Mesendoderm (in vitro differentiated cells): ENCODE measurements at regions not wholly inside any gene's neighbourhood (a gene's known extent, or its start where the extent isn't known, plus 50 kb on each side); places are given as distances from the start of the nearest gene placed in this dataset.
"Not testable (repeated sequence)": the region's sequence is repeated elsewhere in the genome, so short reads cannot be mapped to it uniquely, and the experiment has no call there.

Source experiments
- DNase-seq: peaks from one replicate; pipeline ENCODE4 v3.0.0; 2013
- H2AK5ac ChIP-seq: 2 replicates; pipeline ENCODE4 v1.6.1; 2013; ENCODE audit warnings: low read length, inconsistent platforms
- H2BK120ac ChIP-seq: 2 replicates; pipeline ENCODE4 v1.6.1; 2013; ENCODE audit warnings: low read depth, mild to moderate bottlenecking, low read length, moderate library complexity, mixed read lengths
- H2BK15ac ChIP-seq: replicated peaks from 2 replicates; pipeline ENCODE4 v1.6.1; 2013; ENCODE audit warnings: low read depth, mild to moderate bottlenecking, moderate library complexity
- H2BK5ac ChIP-seq: 2 replicates; pipeline ENCODE4 v1.6.1; 2013; ENCODE audit warnings: low read length, inconsistent platforms
- H3K18ac ChIP-seq: 2 replicates; pipeline ENCODE4 v1.6.1; 2013; ENCODE audit warnings: mild to moderate bottlenecking, low read length, mixed read lengths
- H3K23ac ChIP-seq: one replicate; pipeline ENCODE4 v1.6.1; 2013; ENCODE audit warnings: low read length
- H3K27ac ChIP-seq: 2 replicates; pipeline ENCODE4 v1.5.1; 2013; ENCODE audit warnings: low read depth, mild to moderate bottlenecking, inconsistent platforms, low read length, moderate library complexity
- H3K27me3 ChIP-seq: 2 replicates; pipeline ENCODE4 v1.6.1; 2013; ENCODE audit warnings: low read length, control low read depth, mild to moderate bottlenecking, inconsistent platforms; ENCODE audit not compliant: insufficient read depth, poor library complexity
- H3K36me3 ChIP-seq: 2 replicates; pipeline ENCODE4 v1.6.1; 2013; ENCODE audit warnings: low read length, inconsistent platforms; ENCODE audit not compliant: control insufficient read depth, insufficient read depth
- H3K4ac ChIP-seq: one replicate; pipeline ENCODE4 v1.6.1; 2013; ENCODE audit warnings: low read depth, mild to moderate bottlenecking, low read length, moderate library complexity
- H3K4me1 ChIP-seq: 2 replicates; pipeline ENCODE4 v1.6.1; 2013; ENCODE audit warnings: low read depth, low read length, inconsistent platforms; ENCODE audit not compliant: control insufficient read depth
- H3K4me2 ChIP-seq: 2 replicates; pipeline ENCODE4 v1.6.1; 2013; ENCODE audit warnings: low read length
- H3K4me3 ChIP-seq: 2 replicates; pipeline ENCODE4 v1.5.1; 2013; ENCODE audit warnings: mild to moderate bottlenecking, low read length
- H3K56ac ChIP-seq: one replicate; pipeline ENCODE4 v1.6.1; 2013; ENCODE audit warnings: low read length
- H3K79me1 ChIP-seq: 2 replicates; pipeline ENCODE4 v1.6.1; 2013; ENCODE audit warnings: low read length, inconsistent platforms
- H3K79me2 ChIP-seq: 2 replicates; pipeline ENCODE4 v1.6.1; 2013; ENCODE audit warnings: mild to moderate bottlenecking, low read length; ENCODE audit not compliant: control insufficient read depth, insufficient read depth
- H3K9ac ChIP-seq: 2 replicates; pipeline ENCODE4 v1.6.1; 2013; ENCODE audit warnings: low read length, inconsistent platforms
- H4K5ac ChIP-seq: one replicate; pipeline ENCODE4 v1.6.1; 2013; ENCODE audit warnings: low read length
- H4K8ac ChIP-seq: one replicate; pipeline ENCODE4 v1.6.1; 2013; ENCODE audit warnings: low read depth, mild to moderate bottlenecking, control low read depth, low read length, moderate library complexity
- WGBS: extraction: QIAGEN DNeasy Blood & Tissue Kit; methylation state at CpG from one replicate; pipeline ENCODE4 v1.1.7; 2013; ENCODE audit warnings: low lambda C conversion rate, missing lambda C conversion rate; ENCODE audit not compliant: insufficient coverage; ENCODE audit errors: extremely low coverage; 5-methylcytosine and 5-hydroxymethylcytosine counted together

DNA sequence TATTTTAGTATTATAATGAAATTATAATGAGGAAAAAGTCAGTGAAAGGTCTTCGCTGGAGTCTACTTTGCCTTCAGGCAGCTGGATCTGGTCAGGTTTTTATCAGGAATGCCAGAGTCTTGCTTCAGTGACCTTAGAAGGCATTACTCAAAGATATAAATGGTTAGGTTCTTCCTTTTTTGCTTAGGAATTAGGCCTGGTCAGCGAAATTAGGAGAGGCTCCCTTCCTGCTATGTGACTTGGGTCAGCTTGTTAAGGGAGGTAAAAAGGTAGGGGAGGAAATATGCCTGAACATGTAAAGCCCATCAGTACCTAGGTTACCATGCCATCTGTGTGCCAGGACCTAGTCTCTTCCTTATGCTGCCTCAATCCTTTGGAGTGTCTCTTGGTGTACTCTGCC lies 115.1 kb downstream of the OTOR start:
- Histone ChIP-seq H3K18ac (no peak overlapping the region), H3K36me3 (no peaks in the 10 kb centered on the region), H2BK120ac (no peak overlapping the region), H2BK15ac (no peak overlapping the region), H3K79me2 (no peaks in the 10 kb centered on the region), H2AK5ac (no peak overlapping the region), H4K5ac (no peak overlapping the region), H3K4me3 (no peak overlapping the region), H3K4me2 (no peak overlapping the region), H3K4me1 (no peaks in the 10 kb centered on the region), H3K79me1 (no peaks in the 10 kb centered on the region), H3K27ac (no peak overlapping the region), H3K56ac (no peak overlapping the region), H3K9ac (no peak overlapping the region), H3K4ac (no peak overlapping the region), H4K8ac (no peak overlapping the region), H3K23ac (no peak overlapping the region), H2BK5ac (no peak overlapping the region), H3K27me3 (no peaks in the 10 kb centered on the region)
- no peak for DNase-seq
- WGBS, result no CpG with 5 or more reads among the region's 2 CpGs

DNA sequence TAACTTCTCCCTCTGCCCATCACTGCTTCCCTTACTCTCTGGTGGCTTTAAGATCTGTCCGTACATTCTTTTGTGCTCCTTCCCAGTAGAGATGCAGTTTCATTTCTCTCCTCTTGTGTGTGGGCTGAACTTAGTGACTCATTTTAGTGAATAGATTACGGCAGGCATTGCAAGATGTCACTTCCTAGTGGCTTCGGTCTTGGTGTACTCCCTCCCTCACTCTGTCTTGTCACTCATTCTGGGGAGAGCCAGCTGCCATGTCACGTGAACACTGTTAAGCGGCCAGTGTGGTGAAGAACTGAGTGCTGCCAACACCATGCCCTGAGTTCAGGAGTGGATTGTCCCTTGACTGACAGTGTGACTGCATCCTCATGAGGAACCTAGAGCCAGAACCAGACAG lies 115.9 kb downstream of the OTOR start:
- Histone ChIP-seq H2AK5ac (no peak overlapping the region), H3K36me3 (no peaks in the 10 kb centered on the region), H3K79me1 (no peaks in the 10 kb centered on the region), H2BK15ac (no peak overlapping the region), H3K4me1 (no peaks in the 10 kb centered on the region), H2BK5ac (no peak overlapping the region), H4K8ac (no peak overlapping the region), H2BK120ac (no peak overlapping the region), H4K5ac (no peak overlapping the region), H3K4ac (no peak overlapping the region), H3K27ac (no peak overlapping the region), H3K56ac (no peak overlapping the region), H3K79me2 (no peaks in the 10 kb centered on the region), H3K4me3 (no peak overlapping the region), H3K27me3 (no peaks in the 10 kb centered on the region), H3K9ac (no peak overlapping the region), H3K18ac (no peak overlapping the region), H3K23ac (no peak overlapping the region), H3K4me2 (no peak overlapping the region)
- DNase-seq, result no peak
- WGBS, result no CpG with 5 or more reads among the region's 5 CpGs

GRCh38 chr20:16864963-16865362 lies 116.8 kb downstream of the OTOR start:
- DNase-seq, result peak; percentile 12
- Histone ChIP-seq H2AK5ac (no peak overlapping the region), H2BK5ac (no peak overlapping the region), H3K79me1 (no peaks in the 10 kb centered on the region), H3K27me3 (no peaks in the 10 kb centered on the region), H3K4ac (no peak overlapping the region), H4K5ac (no peak overlapping the region), H3K56ac (no peak overlapping the region), H3K27ac (no peak overlapping the region), H3K4me1 (no peaks in the 10 kb centered on the region), H3K36me3 (no peaks in the 10 kb centered on the region), H3K4me2 (no peak overlapping the region), H2BK120ac (no peak overlapping the region), H2BK15ac (no peak overlapping the region), H3K79me2 (no peaks in the 10 kb centered on the region), H3K4me3 (no peak overlapping the region), H4K8ac (no peak overlapping the region), H3K23ac (no peak overlapping the region), H3K9ac (no peak overlapping the region), H3K18ac (no peak overlapping the region)
- WGBS, result no CpG with 5 or more reads among the region's 1 CpG

GRCh38 chr20:16865406-16865805 lies 117.2 kb downstream of the OTOR start:
- Histone ChIP-seq H3K27ac (no peak overlapping the region), H3K4me2 (no peak overlapping the region), H3K4ac (no peak overlapping the region), H3K23ac (no peak overlapping the region), H2BK15ac (no peak overlapping the region), H4K5ac (no peak overlapping the region), H3K27me3 (no peaks in the 10 kb centered on the region), H2BK120ac (no peak overlapping the region), H3K9ac (no peak overlapping the region), H3K36me3 (no peaks in the 10 kb centered on the region), H2AK5ac (no peak overlapping the region), H2BK5ac (no peak overlapping the region), H3K79me2 (no peaks in the 10 kb centered on the region), H3K56ac (no peak overlapping the region), H3K18ac (no peak overlapping the region), H3K4me3 (no peak overlapping the region), H3K4me1 (no peaks in the 10 kb centered on the region), H3K79me1 (no peaks in the 10 kb centered on the region), H4K8ac (no peak overlapping the region)
- no CpG with 5 or more reads among the region's 2 CpGs for WGBS
- DNase-seq, result no peak

- H3K79me2 ChIP-seq, H2BK15ac ChIP-seq, H3K4ac ChIP-seq, H3K56ac ChIP-seq, H3K4me2 ChIP-seq, H3K4me1 ChIP-seq, H3K27ac ChIP-seq, H3K27me3 ChIP-seq, H4K8ac ChIP-seq, H3K79me1 ChIP-seq, H4K5ac ChIP-seq, H2BK5ac ChIP-seq, H3K4me3 ChIP-seq, H2BK120ac ChIP-seq, H2AK5ac ChIP-seq, H3K36me3 ChIP-seq, H3K9ac ChIP-seq, H3K23ac ChIP-seq, H3K18ac ChIP-seq, DNase-seq: not testable (repeated sequence)
- no CpG with 5 or more reads among the region's 4 CpGs for WGBS
These were observed 125.0 kb downstream of the OTOR start for GRCh38 chr20:16873124-16873523.

- Histone ChIP-seq H4K8ac (no peak overlapping the region), H3K4me1 (no peaks in the 10 kb centered on the region), H3K9ac (no peak overlapping the region), H3K79me2 (no peaks in the 10 kb centered on the region), H4K5ac (no peak overlapping the region), H3K4me2 (no peak overlapping the region), H3K79me1 (no peaks in the 10 kb centered on the region), H3K4me3 (no peak overlapping the region), H3K27me3 (no peaks in the 10 kb centered on the region), H3K4ac (no peak overlapping the region), H3K18ac (no peak overlapping the region), H2BK15ac (no peak overlapping the region), H2BK5ac (no peak overlapping the region), H3K27ac (no peak overlapping the region), H3K36me3 (no peaks in the 10 kb centered on the region), H2BK120ac (no peak overlapping the region), H3K56ac (no peak overlapping the region), H3K23ac (no peak overlapping the region), H2AK5ac (no peak overlapping the region)
- no CpG with 5 or more reads among the region's 2 CpGs for WGBS
- no peak for DNase-seq
These were observed 128.9 kb downstream of the OTOR start for GRCh38 chr20:16877053-16877554.
